Middle frontal gyrus (tissue), 1 donor: ENCODE measurements at regions not wholly inside any gene's neighbourhood (a gene's known extent, or its start where the extent isn't known, plus 50 kb on each side); places are given as distances from the start of the nearest gene placed in this dataset.

Source experiments
- DNase-seq: peaks from one replicate; pipeline ENCODE4 v3.0.0-alpha.2; 2015; ENCODE audit warnings: low spot score; ENCODE audit errors: extremely low spot score

DNA sequence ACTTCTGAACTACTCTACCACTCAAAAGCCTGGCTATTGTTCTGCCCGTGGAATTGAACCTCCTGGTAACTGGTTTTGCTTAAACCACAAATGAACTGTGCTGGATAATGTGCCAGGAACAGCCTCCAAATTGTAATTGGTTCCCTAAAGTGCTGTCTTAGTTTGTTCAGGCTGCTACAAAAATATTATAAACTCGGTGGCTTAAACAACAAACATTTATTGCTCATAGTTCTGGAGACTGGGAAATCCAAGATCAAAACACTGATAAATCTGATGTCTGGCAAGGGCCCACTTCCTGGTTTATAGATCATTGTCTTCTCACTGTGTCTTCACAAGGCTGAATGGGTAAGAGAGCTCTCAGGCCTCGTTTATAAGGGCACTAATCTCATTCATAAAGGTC is 149.2 kb upstream of the NCKAP5 start:
- no peak for DNase-seq

DNA sequence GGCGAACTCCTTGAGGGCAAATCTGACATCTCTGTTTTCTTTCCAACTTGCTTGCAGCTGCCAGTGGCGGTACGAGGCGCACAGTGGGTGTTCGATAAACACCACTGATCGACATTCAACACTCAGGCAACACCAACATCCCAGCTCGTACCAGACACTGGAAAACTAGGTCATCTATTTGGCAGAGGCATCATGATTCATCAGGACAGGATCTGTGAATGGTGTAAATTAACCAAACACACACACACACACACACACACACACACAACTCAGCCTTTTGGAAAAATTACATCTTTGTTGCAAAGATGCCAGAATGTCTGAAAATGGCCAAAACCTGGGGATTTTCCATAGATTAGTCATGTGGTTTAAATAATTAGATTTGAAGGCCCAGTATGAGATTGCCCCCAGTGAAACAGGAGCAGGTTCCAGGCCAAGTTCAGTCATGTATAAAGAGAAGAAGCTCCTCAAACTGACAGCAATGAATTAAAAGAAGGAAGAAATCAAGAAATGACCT is 150.5 kb upstream of the NCKAP5 start:
- no peak for DNase-seq

DNA sequence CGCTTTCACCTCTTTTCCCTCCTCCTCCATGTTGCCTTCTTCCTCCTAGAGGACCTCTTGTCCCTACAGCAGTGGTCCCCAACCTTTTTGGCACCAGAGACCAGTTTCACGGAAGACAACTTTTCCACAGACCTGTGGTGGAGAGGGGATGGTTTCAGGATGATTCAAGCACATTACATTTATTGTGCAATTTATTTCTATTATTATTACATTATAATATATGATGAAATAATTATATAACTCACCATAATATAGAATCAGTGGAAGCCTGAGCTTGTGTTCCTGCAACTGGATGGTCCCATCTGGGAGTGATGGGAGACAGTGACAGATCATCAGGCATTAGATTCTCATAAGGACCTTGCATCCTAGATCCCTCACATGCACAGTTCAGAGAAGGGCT is 152.2 kb upstream of the NCKAP5 start:
- DNase-seq: no peak

DNA sequence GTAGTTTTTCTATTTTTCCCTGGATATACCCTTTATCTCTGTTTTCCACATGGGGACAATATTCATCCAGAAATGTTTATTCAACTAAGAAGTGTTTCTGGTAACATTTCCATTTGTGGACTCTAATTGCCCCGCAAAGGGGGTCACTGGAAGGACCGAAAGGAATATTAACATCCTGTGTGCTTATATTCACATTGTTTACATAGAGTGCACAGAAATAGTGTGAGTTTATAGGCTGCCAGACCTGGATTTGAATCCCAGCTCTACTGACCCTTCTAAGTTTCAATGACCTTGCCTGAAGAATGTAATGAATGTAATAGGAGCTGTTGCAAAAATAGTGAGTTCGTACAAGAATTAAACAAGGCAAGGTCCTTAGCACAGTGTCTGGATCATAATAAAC is 152.9 kb upstream of the NCKAP5 start:
- DNase-seq: no peak

DNA sequence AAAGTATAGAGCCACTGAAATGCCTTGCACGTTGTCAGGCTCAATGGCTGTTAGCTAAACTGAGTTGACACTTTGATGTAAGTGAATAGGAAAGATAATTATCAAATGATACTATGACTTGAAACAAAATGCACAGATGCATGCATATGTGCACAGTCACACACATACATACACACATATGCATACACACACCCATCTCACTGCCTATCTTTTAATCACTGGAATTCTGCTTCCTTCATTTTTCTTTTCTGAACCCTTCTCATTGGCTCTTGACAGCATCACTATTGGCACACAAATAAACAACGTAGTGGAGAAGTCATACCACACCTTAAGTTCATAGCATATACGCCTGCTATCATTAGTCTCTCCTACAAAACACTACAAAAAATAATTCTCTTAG is 154.9 kb upstream of the NCKAP5 start:
- no peak for DNase-seq

DNA sequence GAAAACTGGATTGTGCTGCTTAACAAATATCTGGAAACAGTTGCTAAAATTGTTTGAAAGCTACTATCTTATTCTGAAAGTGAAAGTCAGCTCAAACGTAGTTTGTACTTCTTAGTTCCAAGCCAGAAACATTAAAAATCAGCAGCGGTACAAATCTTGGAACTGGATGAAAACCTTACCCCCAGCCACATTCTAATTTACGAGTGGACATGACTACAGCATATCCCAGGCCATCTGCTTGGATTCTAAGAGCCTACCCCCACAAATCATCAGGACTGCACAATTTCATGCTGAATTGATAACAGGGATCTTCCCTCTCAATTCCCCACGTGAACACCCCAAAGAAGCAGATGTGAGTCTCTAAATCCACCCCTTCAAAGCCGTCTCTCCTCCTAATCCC is 158.7 kb upstream of the NCKAP5 start:
- DNase-seq: no peak

DNA sequence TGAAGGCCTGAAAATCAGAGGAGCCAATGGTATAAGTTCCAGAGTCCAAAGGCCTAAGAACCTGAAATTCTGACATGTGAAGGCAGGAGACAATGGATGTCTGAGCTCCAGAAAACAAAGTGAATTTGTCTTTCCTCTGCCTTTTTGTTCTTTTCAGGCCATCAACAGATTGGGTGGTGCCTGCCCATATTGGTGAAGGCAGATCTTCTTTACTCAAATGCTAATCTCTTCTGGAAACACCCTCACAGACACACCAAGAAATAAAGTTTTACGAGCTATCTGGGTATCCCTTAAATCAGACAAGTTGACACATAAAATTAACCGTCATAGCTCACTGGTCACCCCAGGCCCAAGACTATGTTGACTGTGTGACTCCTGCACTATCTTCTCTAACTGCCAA is 163.8 kb upstream of the NCKAP5 start:
- DNase-seq: no peak

DNA sequence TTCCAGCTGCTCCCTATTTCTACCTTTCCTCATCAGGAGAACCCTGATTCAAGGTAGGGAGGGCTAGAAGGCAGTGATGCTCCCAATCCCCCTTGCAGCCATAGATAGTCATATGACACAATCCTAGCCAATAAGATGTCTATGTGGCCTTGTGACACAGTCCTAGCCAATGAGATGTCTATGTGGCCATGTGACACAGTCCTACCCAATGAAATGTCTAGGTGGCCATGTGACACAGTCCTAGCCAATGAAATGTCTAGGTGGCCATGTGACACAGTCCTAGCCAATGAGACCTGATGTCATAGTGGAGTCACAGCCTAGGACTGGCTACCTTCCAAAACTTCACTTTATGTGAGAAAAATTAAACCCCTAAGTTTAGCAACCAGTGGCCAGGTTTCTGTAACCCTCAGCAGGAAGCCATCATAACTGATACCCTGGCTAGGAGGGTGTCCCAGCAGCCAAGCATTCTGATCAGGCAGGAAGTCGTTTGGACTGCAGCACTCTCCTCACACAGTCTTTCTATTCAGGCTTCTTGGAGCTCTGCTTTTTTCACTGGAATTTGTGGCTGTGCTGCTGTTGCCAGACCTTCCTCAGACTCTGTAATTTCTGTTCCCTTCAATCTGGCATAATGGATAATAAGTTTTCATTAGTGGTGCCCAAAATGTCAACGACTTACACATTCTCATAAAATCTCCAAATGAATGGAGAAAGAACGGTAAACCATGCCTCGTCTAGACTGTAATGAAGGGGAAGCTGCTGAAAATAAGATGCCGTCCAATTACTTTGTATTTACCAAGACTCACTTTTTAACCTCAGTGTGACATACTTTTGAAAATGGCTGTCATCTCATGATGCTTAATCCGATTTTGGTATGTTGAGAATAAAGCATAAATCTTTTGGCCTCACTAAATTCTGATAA is 165.0 kb upstream of the NCKAP5 start:
- DNase-seq: no peak

DNA sequence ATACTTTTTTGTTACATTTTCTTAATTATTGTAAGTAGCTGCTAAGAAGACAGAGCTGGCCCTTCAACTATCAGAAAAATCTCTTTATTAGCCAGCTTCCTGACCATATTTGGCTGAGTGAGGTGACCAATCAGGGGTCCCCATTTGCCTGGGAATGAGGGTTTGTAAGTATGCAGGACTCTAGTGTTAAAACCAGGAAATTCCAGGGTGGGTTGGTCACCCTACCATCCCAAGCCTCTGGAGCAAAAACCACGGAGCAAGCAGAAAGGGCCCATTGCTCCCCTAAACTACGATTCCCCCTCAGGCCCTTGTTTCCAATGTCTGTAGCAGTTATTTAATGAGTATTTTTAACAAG is 165.6 kb upstream of the NCKAP5 start:
- DNase-seq: no peak

DNA sequence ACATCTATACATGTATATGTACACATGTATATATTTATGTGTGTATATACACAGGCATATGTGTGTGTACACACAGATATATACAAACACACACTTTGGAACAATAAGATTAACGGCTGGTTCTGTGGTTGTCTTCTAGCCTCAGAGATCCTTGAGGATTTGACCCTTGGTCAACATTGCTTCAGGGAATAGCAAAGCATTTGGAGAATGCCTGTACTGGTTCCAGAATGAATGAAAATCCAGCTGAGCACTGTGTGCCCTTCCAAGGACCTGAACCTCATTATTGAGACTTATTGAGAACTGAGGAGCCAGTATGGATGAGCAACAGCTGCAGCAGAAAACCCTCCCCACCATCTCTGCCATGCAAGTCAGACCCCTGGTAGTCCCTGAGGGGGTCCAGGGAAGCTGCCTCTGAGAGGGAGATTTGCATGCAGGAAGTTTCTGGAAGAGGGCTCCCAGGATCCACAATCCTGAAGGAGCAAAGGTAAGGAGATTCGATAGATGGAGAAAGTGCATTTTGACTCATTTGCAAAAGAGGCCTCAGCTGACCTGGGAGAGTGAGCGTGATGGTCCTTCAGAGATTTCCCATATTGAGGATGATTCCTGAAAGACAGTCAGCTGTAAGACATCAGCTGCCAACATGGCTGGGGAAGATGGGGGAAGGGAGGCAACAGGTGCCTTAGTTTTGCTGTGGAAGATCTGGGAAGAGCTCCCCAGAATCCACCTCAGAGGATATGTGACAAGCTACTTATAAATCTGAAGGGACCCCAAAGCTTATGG is 166.6 kb upstream of the NCKAP5 start:
- DNase-seq: no peak

DNA sequence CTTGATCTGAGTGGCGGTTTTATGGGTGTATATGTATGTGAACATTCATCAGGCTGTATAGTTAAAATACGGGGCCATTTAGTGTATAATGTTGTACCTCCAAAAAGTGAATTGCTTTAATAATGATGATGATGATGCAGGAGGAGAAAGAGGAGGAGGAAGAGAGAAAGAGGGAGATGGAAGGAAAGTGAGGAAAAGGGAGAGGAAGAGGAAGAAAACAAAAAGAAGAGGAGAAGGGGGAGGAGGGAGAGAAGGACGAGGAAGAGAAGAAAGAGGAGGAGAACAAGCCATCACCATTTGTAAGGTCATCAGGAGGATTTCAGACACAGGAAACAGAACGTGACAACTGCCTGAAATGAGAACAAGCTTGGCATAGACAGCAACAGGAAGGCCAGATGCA is 168.4 kb upstream of the NCKAP5 start:
- DNase-seq: no peak

DNA sequence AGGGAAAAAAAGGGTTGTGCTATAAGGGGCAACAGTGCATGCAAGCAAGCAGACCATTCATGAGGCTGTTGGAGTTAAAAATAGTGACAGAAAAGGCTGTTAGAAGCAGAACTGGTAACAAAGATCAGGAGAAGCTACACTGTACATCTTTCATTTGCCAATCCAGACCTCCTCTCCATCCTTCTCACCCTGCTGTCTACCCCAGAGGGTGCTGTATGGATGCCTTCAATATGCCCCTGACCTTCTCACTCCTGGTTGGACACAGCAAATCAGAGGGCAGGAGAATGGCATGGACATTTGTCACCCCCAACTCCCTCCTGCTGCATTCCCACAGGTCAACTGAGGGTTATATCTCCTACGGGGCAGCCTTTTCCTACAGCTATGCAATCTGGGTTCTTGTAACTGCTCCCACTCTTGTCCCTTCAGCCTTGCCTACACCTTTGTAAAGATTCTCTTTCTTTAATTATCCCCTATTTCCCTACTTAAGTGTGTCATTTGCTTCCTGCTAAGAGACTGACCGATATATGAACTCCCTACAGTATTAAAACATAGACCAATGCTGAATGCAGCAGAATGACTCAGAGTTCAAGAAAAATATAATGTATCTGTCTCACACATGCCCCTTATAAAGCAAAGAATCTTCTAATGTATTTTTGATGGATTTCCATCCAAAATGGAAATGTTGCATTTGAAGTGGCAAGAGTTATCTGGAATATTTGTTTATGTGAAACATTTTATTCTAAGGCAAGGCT is 169.2 kb upstream of the NCKAP5 start:
- DNase-seq: no peak

DNA sequence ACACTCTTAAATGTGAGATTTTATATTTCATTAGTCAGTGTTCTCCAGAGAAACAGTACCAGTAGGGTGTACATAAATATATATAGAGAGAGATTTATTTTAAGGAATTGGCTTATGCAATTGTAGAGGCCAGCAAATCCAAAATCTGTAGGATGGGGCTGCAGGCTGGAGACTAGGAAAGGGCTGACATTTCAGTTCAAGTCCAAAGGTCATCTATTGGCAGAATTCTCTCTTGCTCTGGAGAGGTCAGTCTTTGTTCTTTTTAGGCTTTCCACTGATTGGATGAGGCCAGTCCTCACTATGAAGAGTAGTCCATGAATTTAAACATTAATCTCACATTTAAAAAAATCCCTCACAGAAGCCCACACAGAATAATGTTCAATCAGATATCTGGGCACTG is 170.8 kb upstream of the NCKAP5 start:
- DNase-seq: no peak

DNA sequence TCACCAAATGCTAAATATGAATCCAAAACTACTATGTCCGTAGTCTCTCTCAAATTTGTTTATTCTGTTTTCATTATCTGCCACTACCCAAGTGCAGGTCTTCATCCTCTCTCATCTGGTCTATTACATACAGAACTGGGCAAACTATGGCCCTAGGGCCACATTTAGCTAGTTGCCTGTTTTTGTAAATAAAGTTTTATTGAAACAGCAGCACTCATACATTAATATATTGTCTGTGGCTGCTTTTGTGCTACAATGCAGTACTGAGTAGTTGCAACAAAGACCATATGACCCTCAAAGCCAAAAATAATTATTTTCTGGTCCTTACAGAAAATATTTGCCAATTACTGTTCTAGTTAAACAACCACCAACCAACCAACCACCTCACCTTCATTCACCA is 172.2 kb upstream of the NCKAP5 start:
- no peak for DNase-seq

DNA sequence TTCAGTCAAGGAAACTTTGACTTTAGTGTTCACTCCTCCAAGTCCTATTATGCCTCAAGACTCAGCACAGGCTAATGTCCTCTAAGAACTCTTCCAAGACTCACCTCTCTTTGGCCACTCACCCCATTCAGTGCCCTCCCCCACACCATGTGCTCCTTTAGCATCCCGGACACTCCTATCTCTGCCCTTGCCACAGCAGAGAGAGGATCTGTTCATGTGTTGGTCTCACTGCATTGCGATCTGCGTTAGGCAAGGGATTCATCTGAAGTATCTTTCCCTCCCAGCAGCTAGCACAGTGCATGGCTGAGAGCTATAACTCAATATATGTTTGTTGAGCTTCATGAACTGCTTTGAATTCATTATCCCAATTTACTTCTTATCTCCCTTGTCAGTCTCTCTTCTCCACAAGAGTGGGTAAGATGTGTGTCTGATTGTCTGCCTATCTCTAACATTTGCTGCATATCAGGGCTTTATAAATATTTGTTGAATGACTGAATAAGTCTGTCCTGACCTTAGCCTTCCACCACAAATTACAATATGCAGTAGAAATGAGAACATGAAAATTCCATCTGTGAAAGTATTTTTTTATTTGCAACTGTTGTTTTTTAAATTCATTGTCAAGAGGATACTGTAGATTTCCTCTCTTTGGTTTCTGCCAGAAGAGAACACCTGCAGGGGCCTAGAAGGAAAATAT is 179.9 kb upstream of the NCKAP5 start:
- DNase-seq: no peak

DNA sequence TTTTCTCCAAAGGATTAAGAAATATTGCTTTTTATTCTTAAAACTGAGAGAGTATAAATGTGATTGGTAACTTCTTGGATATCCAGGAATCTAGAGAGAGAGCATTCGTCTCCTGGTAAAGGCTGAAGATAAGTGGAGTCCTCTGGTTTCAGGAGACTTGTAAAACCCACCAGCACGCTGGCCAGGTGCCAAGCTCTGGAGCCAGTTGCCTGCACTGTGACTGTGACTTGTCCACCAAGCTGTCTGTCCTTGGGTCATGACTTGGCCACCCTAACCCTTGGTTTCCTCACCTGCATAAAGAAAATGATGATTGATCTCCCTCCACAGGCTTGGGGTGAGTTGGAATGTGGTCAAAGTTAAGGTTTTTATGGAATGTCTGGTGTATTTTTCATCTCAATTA is 185.4 kb upstream of the NCKAP5 start:
- no peak for DNase-seq

DNA sequence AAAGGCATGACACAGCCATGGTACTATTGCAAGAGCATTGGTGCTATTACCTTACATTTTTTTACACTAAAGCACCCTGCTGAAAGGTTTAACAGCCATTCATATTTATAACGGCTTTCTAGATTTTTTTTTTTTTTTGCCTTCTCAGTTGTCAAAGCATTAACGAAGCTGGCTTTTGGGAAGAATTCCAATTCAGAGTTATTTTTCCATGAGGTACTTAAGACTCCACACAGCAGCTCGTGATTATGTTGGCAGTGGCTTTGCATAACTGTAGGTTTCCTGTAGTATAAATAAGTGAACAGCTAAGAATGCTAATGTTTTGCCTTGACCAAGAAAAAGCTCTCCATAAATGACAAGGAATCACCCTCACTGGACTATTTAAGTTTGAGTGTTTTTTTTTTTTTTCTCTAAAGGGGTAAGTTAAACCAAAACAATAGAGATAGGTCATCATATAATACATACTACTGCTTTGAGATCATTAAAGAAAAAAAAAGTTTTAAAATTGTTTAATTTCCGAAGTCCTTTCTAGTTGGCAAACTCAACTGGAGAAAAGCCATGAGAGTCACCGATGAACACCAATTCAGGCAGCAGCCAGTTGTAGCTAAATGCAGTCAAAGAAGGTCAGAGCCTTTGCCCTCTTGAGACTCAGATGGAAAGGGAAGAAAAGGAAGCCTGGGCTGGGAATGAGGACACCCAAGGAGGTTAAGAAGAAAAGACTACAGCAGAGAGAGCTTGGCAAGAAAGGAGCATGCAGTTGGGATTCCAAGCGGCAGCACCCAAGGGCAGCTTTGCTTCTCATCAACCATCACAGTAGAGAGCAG is 187.4 kb upstream of the NCKAP5 start:
- no peak for DNase-seq

DNA sequence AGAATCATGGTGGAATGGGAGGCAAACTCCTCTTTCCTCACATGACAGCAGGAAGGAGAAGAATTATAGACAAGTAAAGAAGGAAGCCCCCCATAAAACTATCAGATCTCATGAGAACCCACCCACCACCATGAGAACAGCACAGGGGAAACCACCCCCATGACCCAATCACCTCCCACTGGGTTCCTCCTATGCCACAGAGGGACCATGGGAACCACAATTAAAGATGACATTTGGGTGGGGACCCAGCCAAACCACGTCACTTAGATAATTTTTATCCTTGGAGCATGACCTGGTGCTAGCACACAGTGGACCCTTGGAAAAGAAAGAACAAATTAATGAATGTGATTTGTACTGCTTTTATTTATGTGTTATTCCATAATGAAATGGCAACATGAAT is 188.6 kb upstream of the NCKAP5 start:
- no peak for DNase-seq

DNA sequence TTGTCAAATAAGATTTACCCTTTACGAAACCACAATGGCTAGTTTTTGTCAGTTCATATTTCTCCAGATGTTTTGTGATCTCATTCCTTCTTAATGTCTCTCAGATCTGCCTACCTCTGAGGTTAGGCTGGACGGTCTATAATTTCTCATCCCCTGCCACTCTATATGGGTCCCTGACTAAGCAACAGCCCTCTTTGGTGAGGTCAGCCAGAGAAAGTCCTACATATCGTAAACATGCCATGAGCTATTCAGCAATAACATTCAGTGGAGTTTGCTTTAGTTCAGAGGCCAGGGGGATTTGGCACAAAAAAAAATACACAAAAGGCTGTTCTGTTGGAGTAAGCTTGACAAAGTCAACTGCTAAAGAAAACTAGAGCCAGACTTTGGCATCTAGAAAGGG is 192.1 kb upstream of the NCKAP5 start:
- no peak for DNase-seq

DNA sequence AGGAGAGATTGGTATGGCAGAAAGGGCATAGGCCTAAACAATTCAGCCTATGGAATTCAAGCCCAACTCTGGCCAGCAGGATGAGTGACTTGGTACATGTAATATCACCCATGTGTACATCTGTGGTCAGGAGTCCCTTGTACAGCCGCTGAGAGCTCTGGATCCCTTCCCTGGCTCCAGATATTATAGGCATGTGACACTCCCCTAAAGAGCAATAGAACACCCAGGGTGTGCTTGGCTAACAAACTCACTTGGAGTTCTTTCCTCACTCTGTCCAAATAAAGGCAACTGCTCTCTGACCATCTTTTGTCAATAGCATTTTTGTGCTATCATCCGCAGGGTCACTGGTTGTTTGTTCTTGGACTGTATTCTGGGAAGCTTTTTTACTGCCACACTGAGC is 197.4 kb upstream of the NCKAP5 start:
- DNase-seq: no peak
